Stimulated activated CD8-positive, alpha-beta memory T cell treated with anti-CD3 and anti-CD28 coated beads, Interleukin-2, amount 100 ng/mL, for 1 hour (primary cell): ENCODE measurements at regions not wholly inside any gene's neighbourhood (a gene's known extent, or its start where the extent isn't known, plus 50 kb on each side); places are given as distances from the start of the nearest gene placed in this dataset.

Source experiments
- DNase-seq, 2 donors: peaks; one replicate each; pipeline ENCODE4 v3.0.0-alpha.2; 2020; ENCODE audit warnings: low read depth in 2 of 2

DNA sequence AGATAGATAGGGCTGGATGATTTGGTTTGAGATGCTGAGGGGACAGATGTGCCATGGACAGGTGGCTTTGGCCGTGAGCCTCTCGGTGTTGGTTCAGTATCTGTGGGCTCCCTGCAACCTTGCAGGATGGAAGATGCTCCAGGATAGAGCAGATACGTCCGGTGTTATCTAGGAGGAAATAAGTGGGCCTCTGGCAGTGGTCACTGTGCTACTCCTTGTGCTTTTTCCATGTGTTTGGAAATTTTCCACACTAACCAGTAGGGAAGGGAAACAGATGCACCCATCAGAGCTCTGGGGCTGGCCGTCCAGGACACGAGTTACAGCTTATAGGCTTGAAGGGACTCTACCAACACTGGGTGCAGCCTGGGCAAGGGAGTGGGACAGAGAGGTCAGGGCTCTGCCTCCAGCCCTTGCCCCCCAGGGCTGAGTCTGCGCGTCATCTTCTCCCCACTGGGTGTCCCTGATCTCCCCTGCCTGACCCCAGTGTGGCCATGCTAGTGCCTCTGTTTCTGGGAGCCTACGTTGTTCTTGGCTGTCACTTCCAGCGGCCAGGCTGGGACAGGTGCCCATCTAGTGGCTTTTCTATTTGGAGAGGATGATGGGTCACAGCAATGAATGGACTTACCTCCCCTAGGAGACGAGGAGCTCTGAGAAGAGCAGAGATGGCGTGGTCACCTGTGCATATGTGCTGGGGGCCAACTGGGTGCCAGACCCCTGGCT, 166.9 kb downstream of the SEC14L1 start:
- DNase-seq: no peak

DNA sequence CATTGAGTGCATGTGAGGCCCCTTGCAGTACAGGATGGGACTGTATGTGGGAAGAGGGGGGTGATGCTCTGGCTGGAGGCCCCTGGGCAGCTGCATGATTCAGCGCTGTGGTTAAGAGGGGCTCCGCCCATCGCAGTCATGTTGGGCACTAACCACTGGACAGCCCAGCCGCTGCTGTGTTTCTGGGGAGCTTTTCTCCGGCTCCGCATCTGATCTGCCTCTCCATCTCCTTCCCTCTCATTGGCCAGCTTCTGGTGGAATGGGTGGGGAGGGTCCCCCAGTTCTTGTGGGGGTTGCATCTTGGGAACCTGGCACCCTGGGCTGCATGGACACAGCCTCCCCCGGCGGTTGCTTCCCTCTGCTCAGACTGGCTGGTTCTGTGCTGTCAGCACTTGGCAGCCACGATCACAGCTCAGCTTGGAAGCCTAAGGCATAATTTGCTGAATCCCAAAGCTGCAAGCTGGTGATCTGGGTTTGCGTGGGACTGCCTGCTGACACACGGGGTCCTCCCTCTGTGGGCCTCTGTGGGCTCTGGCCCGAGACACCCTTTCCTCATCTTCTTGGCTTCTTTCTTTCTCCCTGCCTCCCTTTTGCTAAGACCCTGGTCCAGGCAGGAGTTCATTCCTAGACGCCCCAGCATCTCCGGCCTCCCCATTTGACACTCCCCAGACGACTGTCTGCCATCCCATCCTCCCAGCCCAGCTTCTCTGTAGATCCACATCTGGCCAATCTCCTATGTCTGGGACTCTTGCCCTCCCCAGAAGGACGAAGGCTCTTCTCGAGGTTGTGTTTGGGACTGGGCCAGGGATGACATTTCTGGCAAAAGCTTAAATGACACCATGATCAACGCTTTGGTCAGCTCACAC, 168.3 kb downstream of the SEC14L1 start:
- no peak for DNase-seq

DNA sequence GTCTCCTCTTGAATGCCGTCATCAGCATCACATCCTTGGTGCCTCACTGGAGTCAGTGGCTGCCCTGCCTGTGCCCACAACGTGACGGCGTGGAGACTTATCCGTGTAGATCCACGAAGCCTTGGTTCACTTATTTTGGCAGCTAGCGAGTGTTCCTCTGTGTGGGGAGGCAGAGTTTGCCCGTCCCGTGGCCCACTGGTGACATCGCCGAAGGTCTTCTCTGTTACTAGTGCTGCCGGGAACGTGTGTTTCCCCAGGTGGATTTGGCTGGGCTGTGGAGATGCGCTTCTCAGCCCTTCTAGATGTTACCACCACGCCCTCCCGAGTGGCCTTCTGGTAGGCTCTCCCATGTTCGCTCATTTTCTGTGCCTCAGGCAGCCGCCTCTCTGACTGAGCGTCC, 169.6 kb downstream of the SEC14L1 start:
- no peak for DNase-seq

DNA sequence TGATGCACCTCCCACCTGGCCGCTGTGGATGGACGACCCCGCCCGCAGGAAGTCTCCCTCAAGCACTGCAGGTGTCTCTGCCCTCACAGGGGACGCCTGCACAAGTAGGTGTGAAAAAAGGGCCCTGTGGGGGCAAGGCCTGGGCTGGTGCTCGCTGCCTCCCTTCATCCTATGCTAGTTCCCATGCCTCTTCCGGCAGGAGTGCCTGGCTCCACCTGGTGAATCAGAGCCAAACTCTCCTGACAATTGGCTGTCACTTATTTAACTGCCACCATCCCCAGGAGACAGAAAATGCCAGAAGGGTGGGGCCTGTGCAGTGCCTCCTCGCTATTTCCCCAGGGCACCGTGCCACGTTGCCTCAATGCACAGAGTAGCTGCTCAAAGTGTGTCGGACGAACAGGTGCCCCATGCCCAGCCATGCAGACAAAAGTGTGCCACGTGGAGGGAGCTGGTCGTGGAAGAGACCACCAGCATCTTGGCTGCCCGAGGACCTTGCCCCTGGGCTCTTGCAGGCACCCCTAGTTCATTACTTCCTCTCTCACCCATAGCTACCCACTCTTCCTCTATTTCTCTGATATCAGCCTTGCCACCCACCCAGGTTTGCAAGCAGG, 170.7 kb downstream of the SEC14L1 start:
- DNase-seq: no peak

DNA sequence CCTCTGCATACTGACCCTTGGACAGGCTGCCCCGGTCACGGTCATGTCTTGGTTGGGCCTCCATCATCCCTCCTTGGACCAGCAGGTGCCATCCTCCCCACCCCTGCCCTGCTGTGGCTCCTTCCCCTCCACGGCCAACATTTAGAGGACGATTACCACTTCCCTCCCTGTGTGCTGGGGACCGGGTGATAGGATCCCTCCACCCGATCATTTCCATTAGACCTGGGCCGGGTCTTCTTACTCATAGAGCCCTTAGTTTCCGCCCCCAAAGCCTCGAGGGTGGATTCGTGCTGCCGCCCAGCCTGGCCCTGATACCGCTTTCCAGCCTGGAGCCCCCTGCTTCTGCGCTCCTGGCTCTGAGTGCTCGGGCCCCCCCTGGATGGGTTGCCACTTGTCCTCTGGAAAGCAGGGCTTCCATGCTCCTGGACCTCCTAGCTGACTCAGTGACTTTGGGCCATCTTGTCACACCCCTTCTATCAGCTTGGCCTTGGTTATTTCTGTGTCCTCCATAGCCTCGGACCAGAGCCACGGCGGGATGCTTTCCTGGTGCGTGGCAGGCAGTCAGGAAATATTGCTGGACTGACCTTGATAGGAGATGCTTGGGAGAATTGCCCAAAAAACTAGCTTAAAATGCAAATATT, 171.4 kb downstream of the SEC14L1 start:
- no peak for DNase-seq

DNA sequence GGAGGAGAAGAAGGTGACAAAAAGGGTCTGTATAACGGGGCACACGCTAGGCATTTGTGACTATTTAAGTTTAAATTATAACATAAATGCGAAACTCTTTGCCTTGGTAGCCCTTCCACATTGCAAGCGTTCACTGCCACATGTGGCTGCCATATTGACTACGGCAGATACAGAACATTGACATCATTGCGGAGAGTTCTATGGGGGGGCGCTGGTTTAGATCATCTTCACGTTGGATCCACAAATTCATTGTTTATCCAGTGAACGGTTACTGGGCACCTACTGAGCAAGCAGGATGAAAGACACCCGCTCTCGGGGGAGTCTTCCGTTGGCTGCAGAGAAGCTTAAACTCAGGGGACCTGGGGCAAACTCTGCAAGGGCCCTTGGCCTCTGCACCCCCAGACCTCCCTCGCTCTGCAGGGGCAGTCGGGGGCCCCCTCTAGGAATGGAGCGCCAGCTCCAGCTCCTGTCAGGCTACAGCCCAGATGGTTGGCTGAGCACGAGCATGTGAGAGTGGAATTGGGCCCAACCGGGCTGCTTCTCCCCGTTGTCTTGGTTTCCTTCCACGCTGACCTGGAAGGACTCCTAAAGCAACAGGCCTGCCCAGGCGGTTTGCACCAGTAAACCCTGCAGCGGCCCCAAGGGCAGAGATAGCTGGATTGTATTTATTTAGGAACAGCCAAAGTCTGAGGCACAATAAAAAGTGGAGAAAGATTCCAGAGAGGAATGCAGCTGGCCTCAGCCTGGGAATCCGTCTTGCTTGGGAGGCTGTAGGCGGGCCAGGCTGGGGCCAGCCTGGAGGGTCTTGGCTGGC, 172.2 kb downstream of the SEC14L1 start:
- no peak for DNase-seq

DNA sequence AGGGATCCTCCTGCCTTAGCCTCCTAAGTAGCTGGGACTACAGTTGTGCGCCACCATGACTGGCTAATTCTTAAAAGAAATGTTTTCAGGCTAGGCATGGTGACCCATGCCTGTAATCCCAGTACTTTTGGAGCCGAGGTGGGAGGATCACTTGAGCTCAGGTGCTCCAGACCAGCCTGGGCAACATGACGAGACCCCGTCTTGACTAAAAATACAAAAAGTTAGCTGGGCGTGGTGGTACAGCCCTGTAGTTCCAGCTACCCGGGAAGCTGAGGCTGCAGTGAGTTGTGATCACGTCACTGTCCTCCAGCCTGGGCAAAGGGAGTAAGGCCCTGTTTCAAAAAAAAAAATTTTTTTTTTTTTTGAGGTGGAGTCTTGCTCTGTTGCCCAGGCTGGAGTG, 173.1 kb downstream of the SEC14L1 start:
- no peak for DNase-seq

DNA sequence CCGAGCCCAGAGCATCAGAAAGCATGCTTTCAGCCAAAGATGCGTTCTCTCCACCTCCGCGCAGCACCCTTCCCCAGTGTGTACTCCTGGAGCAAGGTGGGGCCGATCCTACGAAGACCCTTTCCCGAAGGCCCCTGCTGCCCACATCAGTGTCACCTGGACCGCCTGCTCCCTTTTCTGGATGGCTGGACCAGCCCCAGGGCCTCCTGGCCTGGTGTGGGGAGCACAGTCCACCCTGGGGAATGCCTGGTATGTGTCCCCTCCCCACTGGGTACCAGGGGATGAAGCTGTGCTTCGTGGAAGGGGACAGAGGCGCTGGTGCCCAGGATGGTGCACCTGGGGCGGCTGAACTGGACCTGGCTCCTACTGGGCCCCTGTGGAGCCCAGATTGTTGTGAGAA, 173.8 kb downstream of the SEC14L1 start:
- no peak for DNase-seq

DNA sequence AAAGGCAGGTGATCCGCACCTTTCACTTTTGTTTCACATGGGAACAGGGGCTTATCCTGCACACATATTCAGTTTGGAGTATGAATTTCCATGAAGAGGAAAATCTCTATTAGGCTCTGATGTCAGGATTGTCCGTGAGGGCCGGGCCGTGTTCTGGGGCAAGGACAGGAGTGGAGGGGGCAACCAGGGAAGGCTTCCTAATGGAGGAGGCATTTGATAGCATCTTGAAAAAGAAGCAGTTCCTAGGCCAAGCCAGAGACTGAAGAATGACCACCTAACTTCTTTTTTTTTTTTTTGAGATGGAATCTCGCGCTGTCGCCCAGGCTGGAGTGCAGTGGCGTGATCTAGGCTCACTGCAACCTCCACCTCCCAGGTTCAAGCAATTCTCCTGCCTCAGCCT, 174.2 kb downstream of the SEC14L1 start:
- no peak for DNase-seq

DNA sequence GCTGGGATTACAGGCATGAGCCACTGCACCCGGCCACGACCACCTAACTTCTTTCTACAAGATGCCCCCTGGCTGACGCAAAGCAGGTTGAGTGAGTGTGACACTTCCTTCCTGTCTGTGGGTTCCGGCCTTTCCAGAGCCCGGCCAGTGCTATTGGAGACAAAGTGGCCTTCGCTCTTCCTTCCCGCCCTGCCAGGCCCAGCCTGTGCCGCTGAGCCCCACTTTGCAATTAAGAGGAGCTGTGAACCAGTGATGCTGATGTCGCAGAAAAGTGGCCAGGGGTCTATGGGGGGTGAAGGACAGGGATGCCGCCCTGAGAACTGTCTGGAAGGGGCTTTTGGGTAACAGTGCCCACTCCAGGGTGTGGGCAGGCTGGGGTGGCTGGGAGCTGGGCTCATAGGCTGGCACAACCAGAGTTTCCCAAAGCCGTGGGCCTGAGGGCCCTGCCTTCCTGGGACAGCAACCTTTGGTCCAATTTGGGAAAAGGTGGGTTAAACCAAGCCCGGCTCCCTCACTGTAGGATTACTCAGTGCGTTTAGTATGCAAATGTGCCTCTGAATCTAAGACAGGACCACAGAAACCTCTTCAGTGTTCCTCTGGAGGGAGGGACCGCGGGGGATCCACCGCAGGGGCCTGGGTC, 174.9 kb downstream of the SEC14L1 start:
- DNase-seq: no peak

DNA sequence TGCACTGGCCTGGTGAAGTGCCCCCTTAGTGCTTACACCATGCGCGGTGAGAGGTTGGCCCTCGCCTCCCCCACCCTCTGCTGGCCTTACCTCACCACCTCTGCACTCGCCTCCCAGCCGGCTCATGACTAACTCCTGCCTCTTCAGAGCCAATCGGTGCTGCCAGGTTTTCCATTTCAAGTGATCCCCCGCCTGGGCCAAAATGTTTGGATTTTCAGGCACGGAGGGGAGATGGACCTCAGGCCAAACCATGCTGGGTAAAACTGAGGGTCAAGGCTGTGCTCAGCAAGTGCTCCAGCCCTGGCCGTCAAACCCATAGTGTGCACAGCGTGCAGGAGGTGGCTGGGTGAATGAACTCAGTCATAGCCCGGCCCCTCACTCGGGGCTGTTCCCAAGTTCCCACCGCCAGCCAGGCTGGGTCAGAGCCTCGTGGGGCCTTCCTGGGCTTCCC, 175.4 kb downstream of the SEC14L1 start:
- DNase-seq: no peak

DNA sequence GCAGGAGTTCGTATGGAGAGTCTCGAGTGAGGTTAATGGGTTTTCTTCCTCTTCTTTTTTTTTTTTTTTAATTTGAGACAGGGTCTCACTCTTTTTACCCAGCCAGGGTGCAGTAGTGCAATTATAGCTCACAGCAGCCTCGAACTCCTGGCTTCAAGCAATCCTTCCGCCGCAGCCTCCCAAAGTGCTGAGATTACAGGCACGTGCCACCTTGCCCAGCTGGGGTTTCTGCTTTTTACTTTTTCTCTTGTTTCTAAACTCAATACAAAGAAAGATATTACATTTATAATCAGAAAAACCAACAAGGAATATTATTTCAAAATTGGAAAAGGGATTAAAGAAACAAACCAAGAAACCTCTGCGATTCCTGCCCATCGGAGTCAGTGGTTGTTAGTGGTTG, 175.9 kb downstream of the SEC14L1 start:
- no peak for DNase-seq

DNA sequence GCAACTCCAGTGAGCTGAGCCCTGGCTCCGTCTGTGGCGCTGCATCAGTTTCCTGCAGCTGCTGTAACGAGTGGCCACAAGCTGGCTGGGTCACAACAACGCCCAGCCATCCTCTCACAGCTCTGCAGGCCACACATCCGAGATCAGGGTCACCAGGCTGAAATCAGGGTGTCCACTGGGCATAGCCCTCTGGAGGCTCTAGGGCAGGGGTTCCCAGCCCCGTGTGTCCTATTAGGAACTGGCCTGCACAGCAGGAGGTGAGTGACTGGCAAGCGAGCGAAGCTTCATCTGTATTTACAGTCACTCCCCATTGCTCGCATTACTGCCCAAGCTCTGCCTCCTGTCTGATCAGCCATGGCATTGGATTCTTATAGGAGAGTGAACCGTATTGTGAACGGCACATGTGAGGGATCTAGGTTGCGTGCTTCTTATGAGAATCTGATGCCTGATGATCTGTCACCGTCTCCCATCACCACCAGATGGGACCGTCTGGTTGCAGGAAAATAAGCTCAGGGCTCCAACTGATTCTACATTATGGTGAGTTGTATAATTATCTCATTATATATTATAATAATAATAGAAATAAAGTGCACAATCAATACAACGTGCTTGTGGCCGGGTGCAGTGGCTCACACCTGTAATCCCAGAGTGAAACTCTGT, 176.5 kb downstream of the SEC14L1 start:
- no peak for DNase-seq

DNA sequence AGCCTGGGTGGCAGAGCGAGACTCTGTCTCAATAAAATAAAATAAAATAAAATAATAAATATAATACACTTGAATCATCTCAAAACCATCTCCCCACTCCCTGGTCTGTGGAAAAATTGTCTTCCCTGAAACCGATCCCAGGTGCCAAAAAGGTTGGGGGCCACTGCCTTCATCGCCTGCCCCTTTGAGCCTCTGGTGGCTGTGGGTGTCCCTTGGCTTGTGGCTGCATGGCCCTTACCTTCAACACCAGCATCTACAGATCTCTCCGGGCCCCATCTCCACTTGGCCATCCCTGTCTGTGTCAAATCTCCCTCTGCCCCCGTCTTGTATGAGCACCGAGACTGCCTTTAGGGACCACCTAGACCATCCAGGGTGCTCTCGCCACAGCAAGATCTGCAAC, 177.3 kb downstream of the SEC14L1 start:
- no peak for DNase-seq

DNA sequence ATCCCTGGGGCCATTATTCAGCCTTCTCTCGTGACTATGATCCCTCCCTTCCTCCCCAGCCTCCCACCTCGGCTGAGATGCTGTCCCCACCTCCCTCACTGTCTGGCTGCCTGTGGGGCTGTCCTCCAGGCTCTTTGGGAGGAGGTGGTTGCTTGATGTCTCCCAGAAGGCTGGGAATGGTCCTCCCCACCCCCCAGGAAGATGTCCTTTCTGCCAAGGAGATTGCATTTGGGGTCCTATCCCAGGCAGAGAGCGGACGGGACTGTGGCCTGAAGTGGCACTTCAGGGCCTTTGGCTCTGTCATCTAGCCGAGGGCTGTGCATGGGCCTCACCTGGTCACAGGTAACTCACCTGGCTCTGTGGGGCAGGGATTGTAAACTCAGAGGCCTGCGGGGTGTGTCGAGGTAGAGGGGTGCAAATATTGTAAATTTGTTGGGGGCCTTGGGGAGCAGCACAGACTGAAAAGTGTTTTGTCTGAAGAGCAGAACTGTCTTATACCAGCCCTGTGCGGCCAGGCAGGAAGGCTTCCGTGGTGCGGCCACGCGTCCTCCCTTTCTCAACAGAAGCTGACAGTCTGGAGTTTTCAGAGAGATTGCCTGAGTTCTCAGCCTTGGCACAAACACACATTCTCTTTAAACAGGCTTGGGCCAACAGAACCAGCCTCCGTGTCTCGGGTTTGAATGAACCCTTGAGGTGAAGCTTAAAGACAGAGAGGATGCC, 177.9 kb downstream of the SEC14L1 start:
- DNase-seq: no peak

DNA sequence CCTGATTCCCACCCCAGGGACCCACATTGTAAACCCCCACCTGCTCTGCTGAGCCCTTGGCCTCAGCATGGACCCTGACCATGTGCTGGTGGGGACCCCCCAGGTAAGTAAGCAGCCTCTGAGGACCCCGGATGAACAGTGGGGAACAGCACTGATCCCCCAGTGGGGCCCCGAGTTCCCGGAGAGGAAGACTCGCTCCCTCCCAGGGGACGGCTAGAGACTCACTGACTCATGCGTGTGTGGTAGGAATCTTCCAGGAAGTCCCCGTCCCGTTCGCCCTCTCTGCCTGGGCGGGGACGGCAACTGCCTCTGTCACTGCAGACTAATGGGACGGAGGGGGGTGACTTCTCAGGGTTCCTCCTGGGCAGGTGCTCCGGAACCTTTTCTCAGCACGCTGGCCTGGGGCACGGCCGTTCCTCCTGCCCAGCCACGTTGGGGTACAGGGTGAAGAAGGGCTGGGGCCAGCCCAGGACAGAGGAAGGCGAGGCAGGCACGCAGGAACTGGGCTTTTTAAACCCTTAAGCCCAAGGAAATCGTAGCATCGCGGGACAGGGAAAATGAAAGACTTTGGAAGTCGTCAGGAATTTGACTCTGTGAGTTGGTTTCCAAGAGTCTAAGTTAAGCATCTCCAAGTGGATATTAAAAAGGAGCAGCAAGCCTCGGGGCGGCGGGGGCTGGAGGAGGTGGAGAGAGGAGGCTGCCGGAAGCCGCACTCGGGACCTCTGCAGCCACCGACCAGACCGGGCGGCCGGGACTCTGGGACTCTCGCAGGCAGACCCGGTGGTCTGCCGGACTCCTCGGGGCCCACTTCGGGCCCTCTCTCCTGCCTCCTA, 178.7 kb downstream of the SEC14L1 start:
- DNase-seq: peak in 1 of 2 donors; percentile 55

DNA sequence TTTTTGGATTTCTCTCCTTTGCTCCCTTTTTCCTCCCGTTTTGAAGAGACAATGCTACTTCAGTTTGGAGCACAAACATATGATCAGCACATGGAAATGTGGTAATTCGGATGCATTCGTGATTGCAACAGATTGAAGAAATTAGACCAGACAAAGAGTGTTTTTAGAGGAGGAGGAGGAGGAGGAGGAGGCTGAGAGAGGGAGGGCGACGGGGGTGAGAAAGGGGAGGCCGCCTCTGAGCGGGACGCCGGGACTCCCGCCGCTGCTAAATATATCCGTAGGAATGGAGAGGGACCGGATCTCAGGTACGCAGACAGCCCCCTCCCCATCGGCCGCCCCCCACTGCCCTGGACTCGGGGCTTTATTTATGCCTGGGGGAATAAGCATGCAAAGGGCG, 179.3 kb downstream of the SEC14L1 start:
- no peak for DNase-seq

DNA sequence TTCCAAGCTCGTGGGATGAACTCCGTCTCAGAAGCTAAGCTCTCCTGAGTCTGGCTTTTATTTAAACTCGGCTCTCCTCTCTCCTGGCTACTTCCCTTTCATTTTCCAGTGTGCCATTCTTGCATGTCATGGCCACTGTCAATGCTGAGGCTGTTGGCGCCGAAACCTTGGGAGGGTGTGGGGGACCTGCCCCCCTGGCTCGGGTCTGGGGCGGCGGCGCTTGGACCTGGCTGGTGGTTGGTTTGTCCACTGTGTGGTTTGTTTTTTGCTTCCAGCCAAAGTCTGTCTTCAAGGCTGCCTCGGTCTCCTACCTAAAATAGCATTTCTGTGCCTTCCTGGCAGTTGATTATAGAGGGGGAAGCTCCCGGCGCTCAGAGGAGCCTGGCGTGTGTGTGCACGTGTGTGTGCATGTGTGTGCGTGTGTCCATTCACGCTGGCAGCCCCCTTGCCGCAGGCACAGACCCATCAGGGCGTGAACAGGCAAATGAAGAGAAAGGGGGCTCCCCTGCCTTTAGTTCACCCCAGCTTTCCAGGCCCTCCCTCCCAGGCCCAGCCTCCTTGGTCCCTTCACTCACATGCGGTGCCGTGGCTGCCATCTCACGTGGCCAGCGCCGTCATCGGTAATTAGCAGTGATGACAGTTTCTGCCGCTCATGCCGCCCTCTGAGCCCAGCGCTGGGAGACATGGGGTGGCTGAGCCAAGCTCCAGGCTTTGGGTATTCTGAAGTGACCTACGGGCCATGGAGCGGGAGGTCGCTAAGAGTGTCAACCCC, 179.9 kb downstream of the SEC14L1 start:
- no peak for DNase-seq
